ENCODE measurements at regions not wholly inside any gene's neighbourhood (a gene's known extent, or its start where the extent isn't known, plus 50 kb on each side); places are given as distances from the start of the nearest gene placed in this dataset.

DNA sequence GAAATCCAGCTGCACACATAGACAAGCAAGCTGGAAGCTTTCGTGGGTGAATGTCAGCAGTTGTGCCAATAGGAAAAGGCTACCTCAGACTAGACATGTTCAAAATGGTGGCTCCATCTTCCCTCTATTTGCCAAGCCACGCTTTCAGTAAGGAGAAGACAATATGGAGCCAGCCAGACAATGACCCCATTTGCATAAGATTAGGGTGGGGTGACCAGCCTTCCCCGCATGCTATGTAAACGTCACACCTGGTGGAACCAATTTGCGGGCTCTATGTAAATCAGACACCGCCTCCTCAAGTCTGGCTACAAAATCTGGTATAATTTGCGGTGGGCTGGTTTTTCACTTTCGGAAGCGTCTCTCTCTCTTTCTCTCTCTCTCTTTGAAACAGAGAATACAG lies 297.4 kb upstream of the PCDH15 start:
- Histone ChIP-seq H3K4me1 (ENCODE audit: insufficient read depth, low read length) (no peaks in the 10 kb centered on the region), H3K27me3 (ENCODE audit: insufficient read depth, low read length) (no peaks in the 10 kb centered on the region), H3K27ac (ENCODE audit: low read length) (no peak overlapping the region), H3K9ac (ENCODE audit: low read depth, low read length) (no peak overlapping the region), H3K4me3 (ENCODE audit: low read length) (no peak overlapping the region), H3K9me3 (ENCODE audit: insufficient read depth, low read depth, low read length) (no peaks in the 10 kb centered on the region), H3K36me3 (ENCODE audit: insufficient read depth, low read depth, low read length) (no peaks in the 10 kb centered on the region)

GRCh38 chr10:55091691-55092328 lies 290.8 kb upstream of the PCDH15 start:
- no peaks in the 10 kb centered on the region for H3K4me1 ChIP-seq (ENCODE audit: insufficient read depth, low read length)
- no peak overlapping the region for H3K27ac ChIP-seq (ENCODE audit: low read length)
- H3K4me3 ChIP-seq (ENCODE audit: low read length), result no peak overlapping the region
- H3K9ac ChIP-seq (ENCODE audit: low read depth, low read length), result no peak overlapping the region
- H3K9me3 ChIP-seq (ENCODE audit: insufficient read depth, low read depth, low read length), result no peaks in the 10 kb centered on the region
- no peaks in the 10 kb centered on the region for H3K27me3 ChIP-seq (ENCODE audit: insufficient read depth, low read length)
- H3K36me3 ChIP-seq (ENCODE audit: insufficient read depth, low read depth, low read length), result no peaks in the 10 kb centered on the region

DNA sequence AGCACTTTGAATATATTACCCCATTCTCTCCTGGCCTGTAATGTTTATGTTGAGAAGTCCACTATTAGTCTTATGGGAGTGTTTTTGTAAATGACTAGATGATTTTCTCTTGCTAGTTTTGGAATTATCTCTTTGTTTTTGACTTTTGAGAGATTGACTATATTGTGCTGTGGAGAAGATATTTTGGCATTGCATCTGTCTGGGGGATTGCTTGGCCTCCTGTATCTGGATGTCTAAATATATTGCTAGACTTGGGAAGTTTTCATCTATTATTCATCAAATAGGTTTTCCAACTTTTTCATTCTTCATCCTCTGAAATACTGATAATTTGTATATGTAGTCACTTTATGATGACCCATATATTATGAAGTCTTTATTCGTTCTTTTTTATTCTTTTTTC lies 277.1 kb upstream of the PCDH15 start:
- Histone ChIP-seq H3K9ac (ENCODE audit: low read depth, low read length) (no peak overlapping the region), H3K4me1 (ENCODE audit: insufficient read depth, low read length) (no peaks in the 10 kb centered on the region), H3K36me3 (ENCODE audit: insufficient read depth, low read depth, low read length) (no peaks in the 10 kb centered on the region), H3K27me3 (ENCODE audit: insufficient read depth, low read length) (no peaks in the 10 kb centered on the region), H3K4me3 (ENCODE audit: low read length) (no peak overlapping the region), H3K9me3 (ENCODE audit: insufficient read depth, low read depth, low read length) (no peaks in the 10 kb centered on the region), H3K27ac (ENCODE audit: low read length) (no peak overlapping the region)

DNA sequence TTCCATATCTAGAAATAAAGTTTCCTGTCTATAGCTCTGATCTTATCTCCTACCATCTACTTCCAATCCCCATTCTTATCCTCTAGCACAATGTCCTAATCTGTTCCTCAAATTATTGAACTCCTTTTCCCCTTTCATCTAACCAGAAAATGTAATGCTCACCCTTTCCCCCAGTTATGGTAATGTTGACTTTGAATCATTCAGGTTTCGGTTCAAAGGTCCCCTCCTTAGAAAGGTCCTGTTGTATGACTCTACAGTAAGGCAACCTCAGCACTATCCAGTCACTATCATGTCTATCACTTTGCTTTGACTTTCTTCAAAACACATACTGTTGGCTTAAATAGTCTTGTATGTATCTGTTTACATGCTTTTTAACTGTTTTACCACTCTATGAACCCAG lies 264.2 kb upstream of the PCDH15 start:
- Histone ChIP-seq H3K9ac (ENCODE audit: low read depth, low read length) (no peak overlapping the region), H3K36me3 (ENCODE audit: insufficient read depth, low read depth, low read length) (no peaks in the 10 kb centered on the region), H3K27me3 (ENCODE audit: insufficient read depth, low read length) (no peaks in the 10 kb centered on the region), H3K4me1 (ENCODE audit: insufficient read depth, low read length) (no peaks in the 10 kb centered on the region), H3K4me3 (ENCODE audit: low read length) (no peak overlapping the region), H3K9me3 (ENCODE audit: insufficient read depth, low read depth, low read length) (no peaks in the 10 kb centered on the region), H3K27ac (ENCODE audit: low read length) (no peak overlapping the region)

DNA sequence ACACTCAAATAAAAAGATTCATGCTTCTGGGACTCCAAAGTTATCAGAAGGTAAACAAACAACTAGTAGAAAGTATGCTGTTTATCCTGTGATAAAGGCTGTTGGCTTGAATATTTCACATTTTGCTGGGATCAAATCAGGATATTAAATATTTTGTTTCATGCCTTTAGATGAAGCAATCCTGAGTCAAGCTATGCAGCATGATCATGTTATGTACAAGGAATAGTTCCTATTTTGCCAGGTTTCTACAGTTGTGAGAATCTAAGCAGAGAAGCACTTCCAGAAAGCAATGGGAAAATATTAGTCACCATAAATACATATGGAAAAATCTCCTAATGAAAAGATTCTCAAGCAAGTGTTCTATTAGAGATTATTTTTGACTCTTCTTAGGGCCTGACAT lies 262.8 kb upstream of the PCDH15 start:
- H3K36me3 ChIP-seq (ENCODE audit: insufficient read depth, low read depth, low read length), result no peaks in the 10 kb centered on the region
- H3K27me3 ChIP-seq (ENCODE audit: insufficient read depth, low read length), result no peaks in the 10 kb centered on the region
- no peak overlapping the region for H3K9ac ChIP-seq (ENCODE audit: low read depth, low read length)
- no peak overlapping the region for H3K4me3 ChIP-seq (ENCODE audit: low read length)
- no peaks in the 10 kb centered on the region for H3K4me1 ChIP-seq (ENCODE audit: insufficient read depth, low read length)
- H3K9me3 ChIP-seq (ENCODE audit: insufficient read depth, low read depth, low read length), result no peaks in the 10 kb centered on the region
- H3K27ac ChIP-seq (ENCODE audit: low read length), result no peak overlapping the region

DNA sequence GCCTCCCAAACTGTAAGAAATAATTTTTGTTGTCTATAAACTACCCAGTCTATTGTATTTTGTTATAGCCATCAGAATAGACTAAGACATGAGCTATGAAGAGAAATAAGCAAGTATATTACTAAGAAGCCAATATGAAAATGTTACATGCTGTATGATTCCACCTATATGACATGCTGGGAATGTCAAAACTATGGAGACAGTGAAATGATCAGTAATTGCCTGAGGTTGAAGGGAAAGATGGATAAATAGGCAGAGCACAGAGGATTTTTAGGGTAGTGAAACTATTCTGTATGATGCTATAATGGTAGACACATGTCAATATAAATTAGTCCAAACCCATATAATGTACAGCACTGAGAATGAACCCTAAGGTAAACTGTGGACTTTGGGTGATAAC lies 261.3 kb upstream of the PCDH15 start:
- no peaks in the 10 kb centered on the region for H3K4me1 ChIP-seq (ENCODE audit: insufficient read depth, low read length)
- no peaks in the 10 kb centered on the region for H3K27me3 ChIP-seq (ENCODE audit: insufficient read depth, low read length)
- no peaks in the 10 kb centered on the region for H3K9me3 ChIP-seq (ENCODE audit: insufficient read depth, low read depth, low read length)
- H3K4me3 ChIP-seq (ENCODE audit: low read length), result no peak overlapping the region
- no peak overlapping the region for H3K27ac ChIP-seq (ENCODE audit: low read length)
- H3K9ac ChIP-seq (ENCODE audit: low read depth, low read length), result no peak overlapping the region
- no peaks in the 10 kb centered on the region for H3K36me3 ChIP-seq (ENCODE audit: insufficient read depth, low read depth, low read length)

- H3K9ac ChIP-seq (ENCODE audit: low read depth, low read length), result no peak overlapping the region
Observed at GRCh38 chr10:55058800-55059199, 257.8 kb upstream of the PCDH15 start.

DNA sequence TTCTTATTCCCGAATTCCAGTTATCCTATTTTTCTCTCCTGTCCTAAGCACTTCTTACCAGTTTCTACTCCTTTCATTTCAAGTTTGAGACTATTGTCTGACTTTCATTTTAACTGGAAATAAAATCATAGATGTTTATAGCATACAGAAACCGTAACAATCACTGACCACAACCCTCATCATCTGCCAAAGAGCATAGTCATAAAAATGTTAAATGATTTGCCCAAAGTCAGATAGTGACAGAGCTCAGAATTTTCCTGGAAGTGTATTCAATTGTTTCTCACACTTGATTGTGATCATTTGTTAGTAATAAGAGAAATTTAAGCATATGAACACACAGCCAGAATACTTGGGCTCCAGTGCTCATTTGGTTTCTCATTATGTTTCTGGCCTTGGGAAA lies 250.5 kb upstream of the PCDH15 start:
- Histone ChIP-seq H3K9ac (ENCODE audit: low read depth, low read length) (no peak overlapping the region), H3K36me3 (ENCODE audit: insufficient read depth, low read depth, low read length) (no peaks in the 10 kb centered on the region), H3K9me3 (ENCODE audit: insufficient read depth, low read depth, low read length) (no peaks in the 10 kb centered on the region), H3K27me3 (ENCODE audit: insufficient read depth, low read length) (no peaks in the 10 kb centered on the region), H3K4me1 (ENCODE audit: insufficient read depth, low read length) (peaks cover 7% of the 10 kb centered on the region; the same call in 1 of the 2 replicates), H3K4me3 (ENCODE audit: low read length) (no peak overlapping the region), H3K27ac (ENCODE audit: low read length) (no peak overlapping the region)

More at GRCh38 chr10:55058800-55059199, 257.8 kb upstream of the PCDH15 start:
- Histone ChIP-seq H3K36me3 (ENCODE audit: insufficient read depth, low read depth, low read length) (no peaks in the 10 kb centered on the region), H3K27ac (ENCODE audit: low read length) (no peak overlapping the region), H3K27me3 (ENCODE audit: insufficient read depth, low read length) (no peaks in the 10 kb centered on the region), H3K9me3 (ENCODE audit: insufficient read depth, low read depth, low read length) (no peaks in the 10 kb centered on the region), H3K4me3 (ENCODE audit: low read length) (no peak overlapping the region), H3K4me1 (ENCODE audit: insufficient read depth, low read length) (no peaks in the 10 kb centered on the region)

DNA sequence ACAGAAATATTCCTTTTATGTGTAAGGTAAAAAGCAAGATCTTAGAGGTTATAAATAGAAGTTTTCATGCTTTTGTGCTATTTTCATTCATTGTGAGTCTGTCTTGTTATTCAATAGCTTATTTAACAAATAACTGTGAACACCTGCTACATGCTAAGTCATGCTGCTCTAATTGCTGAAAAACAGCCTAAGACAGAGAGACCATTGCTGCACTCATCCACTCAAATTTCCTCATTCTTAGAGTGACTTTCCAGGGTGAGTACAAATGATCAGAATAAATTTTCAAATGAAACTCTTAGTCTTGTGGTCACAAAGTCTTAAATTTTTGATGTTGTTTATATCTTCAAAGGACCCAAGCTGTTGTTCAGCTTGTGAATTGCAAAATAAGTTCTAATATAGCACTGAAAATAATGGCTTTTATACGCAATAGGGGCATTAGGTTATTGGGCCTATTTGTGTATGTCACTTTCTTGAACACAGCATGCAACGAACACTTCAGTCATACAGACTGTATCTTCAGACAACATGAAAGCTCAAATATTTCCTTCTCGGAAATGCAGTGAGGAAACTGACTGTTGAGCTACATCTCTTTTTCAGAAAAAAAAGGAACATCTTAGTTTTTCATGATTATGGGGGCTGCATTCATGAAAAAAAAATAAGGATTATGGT lies 247.9 kb upstream of the PCDH15 start:
- Histone ChIP-seq H3K9me3 (ENCODE audit: insufficient read depth, low read depth, low read length) (no peaks in the 10 kb centered on the region), H3K27ac (ENCODE audit: low read length) (no peak overlapping the region), H3K9ac (ENCODE audit: low read depth, low read length) (no peak overlapping the region; the same call in 1 of the 2 replicates), H3K36me3 (ENCODE audit: insufficient read depth, low read depth, low read length) (no peaks in the 10 kb centered on the region), H3K27me3 (ENCODE audit: insufficient read depth, low read length) (no peaks in the 10 kb centered on the region), H3K4me3 (ENCODE audit: low read length) (no peak overlapping the region), H3K4me1 (ENCODE audit: insufficient read depth, low read length) (peaks cover 7% of the 10 kb centered on the region; the same call in 1 of the 2 replicates)

DNA sequence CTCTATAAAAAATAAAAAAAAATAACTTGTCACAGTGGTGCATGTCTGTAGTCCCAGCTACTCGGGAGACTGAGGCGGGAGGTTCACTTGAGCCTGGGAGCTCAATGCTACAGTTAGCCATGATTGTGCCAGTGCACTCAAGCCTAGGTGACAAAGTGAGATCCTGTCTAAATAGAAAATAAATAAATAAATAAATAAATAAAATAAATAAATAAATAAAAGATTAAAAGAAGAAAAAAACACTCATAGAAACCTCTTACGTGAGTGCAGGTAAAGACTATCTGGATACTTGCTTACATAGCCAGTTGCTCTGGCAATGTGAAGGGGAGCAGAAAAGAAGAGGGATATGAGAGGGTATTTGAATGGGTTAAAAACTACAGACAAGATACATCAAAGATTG lies 242.5 kb upstream of the PCDH15 start:
- Histone ChIP-seq H3K27me3 (ENCODE audit: insufficient read depth, low read length) (no peaks in the 10 kb centered on the region), H3K4me3 (ENCODE audit: low read length) (no peak overlapping the region), H3K9ac (ENCODE audit: low read depth, low read length) (no peak overlapping the region), H3K36me3 (ENCODE audit: insufficient read depth, low read depth, low read length) (no peaks in the 10 kb centered on the region), H3K27ac (ENCODE audit: low read length) (no peak overlapping the region), H3K9me3 (ENCODE audit: insufficient read depth, low read depth, low read length) (no peaks in the 10 kb centered on the region), H3K4me1 (ENCODE audit: insufficient read depth, low read length) (no peaks in the 10 kb centered on the region; the same call in 1 of the 2 replicates)

GRCh38 chr10:55033061-55033460 lies 232.0 kb upstream of the PCDH15 start:
- no peak overlapping the region for H3K4me3 ChIP-seq (ENCODE audit: low read length)
- no peaks in the 10 kb centered on the region for H3K9me3 ChIP-seq (ENCODE audit: insufficient read depth, low read depth, low read length)
- H3K36me3 ChIP-seq (ENCODE audit: insufficient read depth, low read depth, low read length), result no peaks in the 10 kb centered on the region
- no peaks in the 10 kb centered on the region for H3K4me1 ChIP-seq (ENCODE audit: insufficient read depth, low read length)
- no peaks in the 10 kb centered on the region for H3K27me3 ChIP-seq (ENCODE audit: insufficient read depth, low read length)
- no peak overlapping the region for H3K27ac ChIP-seq (ENCODE audit: low read length)
- H3K9ac ChIP-seq (ENCODE audit: low read depth, low read length), result no peak overlapping the region

DNA sequence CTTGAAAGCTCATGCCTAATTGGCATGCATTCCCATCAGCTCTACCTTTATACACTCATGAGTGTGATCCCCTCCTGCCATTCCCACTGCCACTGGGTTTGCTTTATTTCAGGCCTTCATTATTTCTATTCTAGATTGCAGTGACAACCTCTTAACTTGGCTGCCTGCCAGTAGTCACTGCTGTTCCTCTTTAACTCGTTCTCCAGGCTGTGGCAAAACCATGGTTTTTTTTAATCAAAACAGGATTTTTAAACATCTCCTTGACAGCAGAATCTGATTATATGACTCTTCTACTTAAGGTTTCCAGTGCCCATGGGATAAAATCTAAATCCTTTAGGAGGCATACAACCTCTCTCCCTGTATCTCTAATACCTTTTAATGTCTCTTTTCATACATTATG lies 223.7 kb upstream of the PCDH15 start:
- H3K4me3 ChIP-seq (ENCODE audit: low read length), result no peak overlapping the region
- H3K27me3 ChIP-seq (ENCODE audit: insufficient read depth, low read length), result no peaks in the 10 kb centered on the region
- no peak overlapping the region for H3K27ac ChIP-seq (ENCODE audit: low read length)

More for the DNA sequence above, 223.7 kb upstream of the PCDH15 start:
- Histone ChIP-seq H3K4me1 (ENCODE audit: insufficient read depth, low read length) (no peaks in the 10 kb centered on the region), H3K9me3 (ENCODE audit: insufficient read depth, low read depth, low read length) (no peaks in the 10 kb centered on the region), H3K36me3 (ENCODE audit: insufficient read depth, low read depth, low read length) (no peaks in the 10 kb centered on the region), H3K9ac (ENCODE audit: low read depth, low read length) (no peak overlapping the region)
